Stimulated activated CD4-positive, alpha-beta T cell treated with anti-CD3 and anti-CD28 coated beads, Interleukin-12 subunit alpha, Interleukin-12 subunit beta, amount 100 ng/mL, for 24 hours (primary cell): ENCODE measurements at regions not wholly inside any gene's neighbourhood (a gene's known extent, or its start where the extent isn't known, plus 50 kb on each side); places are given as distances from the start of the nearest gene placed in this dataset.
"Not testable (repeated sequence)": the region's sequence is repeated elsewhere in the genome, so short reads cannot be mapped to it uniquely, and the experiment has no call there.

Experiments used
- DNase-seq, 2 experiments: peaks; one replicate each; pipeline ENCODE4 v3.0.0-alpha.2; 2020; ENCODE audit warnings: low read depth in 2 of 2

DNA sequence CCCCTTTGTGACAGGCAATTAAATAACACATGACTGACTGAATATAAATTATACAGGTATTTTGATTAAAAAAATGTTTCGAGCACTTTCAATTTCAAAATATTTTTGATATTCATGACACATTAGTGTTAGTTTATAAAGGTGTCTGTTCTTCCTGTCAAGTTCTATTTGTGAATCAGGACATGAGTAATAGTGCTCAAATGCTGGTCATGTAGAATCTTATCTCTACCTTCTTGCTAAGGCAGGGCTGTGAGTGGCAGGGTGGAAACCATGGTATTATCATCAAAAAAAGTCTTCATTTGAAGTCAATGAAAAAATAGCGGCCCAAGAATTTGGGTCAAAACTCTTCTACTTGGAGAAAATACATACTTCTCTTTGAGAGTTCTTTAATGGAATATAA lies 250.2 kb downstream of the DACT1 start:
- no peak for DNase-seq

DNA sequence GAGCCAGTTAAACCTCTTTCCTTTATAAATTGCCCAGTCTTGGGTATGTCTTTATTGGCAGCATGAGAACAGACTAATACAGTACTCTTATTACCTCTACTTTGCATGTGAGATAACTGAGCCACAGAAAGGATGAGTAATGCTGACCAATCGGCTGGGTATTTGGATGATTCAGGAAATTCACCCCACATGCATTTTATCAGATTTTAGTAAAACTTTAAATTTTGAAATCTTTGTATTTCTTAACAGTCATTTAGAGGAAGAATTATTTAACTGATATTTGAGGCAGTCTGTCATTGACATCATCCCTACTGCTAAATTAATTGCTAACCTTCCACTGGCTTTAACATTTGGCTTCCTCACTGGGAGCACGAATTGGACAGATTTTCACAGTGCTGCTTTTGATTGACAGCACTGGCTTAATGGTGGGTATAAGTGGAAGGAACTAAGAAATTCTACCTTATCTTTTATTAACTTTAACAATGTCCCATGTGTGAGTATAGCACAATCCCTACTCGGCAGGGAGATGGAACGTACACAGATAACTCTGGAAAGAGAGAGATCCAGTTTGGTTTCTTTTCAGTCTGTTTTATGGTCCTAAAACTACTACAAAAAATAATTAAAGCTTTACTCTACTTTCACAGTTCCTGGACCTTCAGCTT lies 261.0 kb downstream of the DACT1 start:
- DNase-seq = no peak

DNA sequence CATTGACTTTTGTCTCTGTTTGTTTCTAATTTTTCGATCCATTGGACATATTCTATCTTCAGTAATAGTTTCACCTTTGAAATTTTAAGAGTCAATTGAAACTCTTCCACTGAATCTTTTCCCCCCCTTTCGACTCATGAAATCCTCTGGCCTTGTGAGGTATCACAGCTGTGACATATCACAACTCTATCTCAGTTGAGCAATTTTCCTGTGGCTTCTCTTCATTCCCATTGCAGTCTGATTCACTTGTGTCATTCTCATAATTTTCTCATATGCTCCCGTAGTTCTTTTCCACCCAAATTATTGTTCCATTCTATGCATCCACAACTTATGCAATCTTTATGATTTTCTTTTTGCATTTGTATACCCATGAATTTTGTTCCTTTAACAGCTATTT lies 261.6 kb downstream of the DACT1 start:
- DNase-seq = no peak

DNA sequence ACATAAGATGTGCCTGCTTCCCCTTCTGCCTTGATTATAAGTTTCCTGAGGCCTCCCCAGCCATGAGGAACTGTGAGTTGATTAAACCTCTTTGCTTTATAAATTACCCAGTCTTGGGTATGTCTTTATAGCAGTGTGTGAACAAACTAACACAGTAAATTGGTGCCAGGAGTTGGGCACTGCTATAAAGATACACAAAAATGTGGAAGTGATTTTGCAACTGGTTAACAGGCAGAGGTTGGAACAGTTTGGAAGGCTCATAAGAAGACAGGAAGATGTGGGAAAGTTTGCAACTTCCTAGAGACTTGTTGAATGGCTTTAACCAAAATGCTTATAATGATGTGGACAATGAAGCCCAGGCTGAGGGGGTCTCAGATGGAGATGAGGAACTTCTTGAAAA lies 264.1 kb downstream of the DACT1 start:
- DNase-seq = no peak

DNA sequence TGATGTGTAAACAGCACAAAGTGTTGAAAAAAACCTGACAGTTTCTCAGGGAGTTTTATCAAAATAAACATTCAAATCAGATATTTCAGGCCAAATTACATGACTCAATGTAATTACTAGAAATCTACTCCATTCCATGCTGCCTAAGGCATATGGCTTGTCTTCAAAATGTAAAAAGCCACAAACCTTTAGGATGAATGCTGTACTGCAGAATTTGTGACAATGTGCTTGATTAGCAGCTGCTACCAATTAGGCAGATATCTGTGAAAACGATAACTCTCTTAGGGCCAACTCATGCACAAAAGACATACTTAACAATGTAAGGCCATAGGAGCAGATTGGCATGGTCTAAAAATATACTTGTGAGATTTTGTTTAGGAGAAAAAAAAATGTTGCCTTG lies 267.0 kb downstream of the DACT1 start:
- no peak for DNase-seq

DNA sequence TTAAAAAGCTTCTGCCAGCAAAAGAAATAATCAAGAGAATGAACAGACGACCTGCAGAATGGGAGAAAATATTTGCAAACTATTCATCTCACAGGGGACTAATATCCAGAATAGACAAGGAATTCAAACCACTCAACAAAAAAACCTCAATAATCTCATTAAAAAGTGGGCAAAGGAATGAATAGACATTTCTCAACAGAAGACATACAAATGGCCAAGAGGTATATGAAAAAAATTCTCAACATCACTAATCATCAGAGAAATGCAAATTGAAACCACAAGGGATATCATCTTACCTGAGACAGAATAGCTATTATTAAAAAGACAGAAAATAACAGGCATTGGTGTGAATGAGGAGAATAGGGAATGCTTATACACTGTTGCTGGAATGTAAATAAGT lies 270.0 kb downstream of the DACT1 start:
- DNase-seq = no peak

DNA sequence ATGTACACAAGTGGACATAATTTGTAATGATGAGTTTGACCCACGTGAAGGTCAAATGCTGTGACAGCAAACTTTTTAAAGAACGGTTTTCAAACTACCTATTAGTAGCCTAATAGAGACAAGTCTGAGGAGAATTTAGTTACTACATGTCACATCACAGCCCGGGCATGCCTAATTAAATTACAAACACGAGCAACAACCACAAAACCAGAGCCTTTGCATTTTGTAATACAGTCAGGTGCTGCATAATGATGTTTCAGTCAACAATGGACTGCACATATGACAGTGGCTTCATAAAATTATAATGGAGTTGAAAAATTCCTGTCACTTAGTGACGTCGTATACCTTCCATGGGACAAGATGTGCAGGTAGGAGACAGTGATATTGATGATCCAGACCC lies 274.5 kb downstream of the DACT1 start:
- DNase-seq = no peak

DNA sequence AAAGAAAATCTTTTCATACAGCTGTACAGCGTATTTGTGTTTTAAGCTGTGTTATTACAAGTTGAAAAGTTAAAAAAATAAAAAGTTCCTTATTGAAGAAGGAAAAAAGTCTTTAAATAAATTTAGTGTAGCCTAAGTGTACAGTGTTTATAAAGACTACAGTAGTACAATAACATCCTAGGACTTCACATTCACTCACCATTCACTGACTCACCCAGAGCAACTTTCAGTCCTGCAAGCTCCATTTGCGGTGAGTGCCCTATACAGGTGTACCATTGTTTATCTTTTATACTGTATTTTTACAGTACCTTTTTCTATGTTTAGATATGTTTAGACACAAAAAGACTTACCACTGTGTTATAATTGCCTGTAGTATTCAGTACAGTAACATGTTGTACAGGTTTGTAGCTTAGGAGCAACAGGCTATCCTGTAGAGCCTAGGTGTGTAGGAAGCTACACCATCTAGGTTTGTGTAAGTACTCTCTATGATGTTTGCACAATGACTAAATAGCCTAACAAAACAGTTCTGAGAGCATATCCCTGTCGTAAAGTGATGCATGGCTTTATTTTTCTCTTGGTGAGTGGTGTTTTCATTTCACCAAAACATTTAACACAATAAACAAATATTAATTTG lies 275.2 kb downstream of the DACT1 start:
- no peak for DNase-seq

DNA sequence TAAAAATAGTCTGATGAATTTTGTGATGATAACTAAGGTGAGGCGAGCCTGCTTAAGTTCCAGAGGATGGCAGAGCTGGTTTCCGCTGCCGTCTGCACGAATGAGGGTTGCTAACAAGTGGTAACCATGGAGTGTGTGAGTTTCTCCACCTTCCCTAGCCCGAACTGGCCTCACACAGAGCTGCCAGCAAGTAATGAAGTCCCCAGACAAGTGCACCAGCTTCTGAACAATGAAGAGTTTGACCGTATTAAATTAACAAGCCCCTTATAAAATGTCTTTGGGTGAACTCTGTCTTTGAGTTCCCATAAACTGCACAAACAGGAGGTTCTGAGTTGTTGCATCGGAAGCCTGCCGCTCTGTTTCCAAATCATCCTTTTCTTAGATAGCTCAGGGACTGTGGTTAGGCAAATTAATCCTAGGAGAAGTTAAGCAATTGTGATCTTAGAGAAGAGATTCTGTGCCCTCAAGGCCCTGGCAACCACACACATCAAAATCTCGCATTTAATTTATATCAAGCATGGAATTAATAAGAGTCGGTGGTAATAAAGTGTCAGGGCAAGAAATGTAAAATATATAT lies 274.1 kb upstream of the DAAM1 start:
- DNase-seq = no peak

DNA sequence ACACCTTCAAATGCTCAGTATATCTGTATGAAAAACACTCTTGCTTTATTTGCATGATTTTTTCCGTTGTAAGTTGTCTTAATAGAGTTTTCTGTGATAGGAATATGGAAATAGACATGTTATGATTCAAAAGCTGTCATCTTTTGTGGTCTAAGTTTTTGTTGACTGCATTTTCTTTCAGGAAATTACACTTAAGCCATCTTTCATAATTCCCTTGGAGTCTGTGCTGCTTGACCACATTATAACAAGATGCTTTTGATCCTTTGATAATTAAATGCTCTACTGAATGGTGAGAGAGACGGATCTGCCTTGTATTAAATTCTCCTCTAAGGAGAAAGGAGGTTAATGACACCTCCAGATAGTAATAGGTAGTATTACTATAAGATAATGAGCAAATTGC lies 272.8 kb upstream of the DAAM1 start:
- DNase-seq = no peak

DNA sequence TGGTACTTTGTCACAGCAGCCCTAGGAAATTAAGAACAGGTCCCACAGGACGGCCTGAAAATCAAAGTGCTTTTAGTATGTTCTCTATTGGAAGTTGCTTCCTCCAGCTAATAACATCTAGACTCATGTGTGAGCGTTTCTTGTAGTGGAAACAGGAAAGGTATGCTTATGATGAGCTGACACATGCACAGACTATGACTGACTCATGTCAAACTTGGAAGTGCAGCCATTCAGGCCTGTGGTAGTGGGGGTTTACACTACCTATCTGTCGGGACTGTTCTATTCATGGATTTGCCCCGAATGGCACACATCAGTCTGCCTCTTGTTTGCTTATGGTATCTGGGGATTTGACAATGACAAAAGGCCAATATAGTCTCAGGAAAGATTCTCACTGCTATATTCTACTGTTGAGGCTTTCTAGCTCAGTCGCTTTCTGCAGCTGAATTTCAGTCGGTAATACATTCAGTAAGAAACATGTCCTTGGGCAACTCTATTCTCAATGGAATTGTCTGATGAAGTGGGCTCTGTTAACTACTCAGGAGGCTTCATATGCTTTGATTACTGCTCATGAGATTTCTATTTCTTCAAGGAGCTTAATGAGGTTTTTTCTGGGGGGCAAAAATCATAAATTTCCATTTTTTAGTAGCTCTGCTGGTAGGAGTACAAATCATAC lies 270.3 kb upstream of the DAAM1 start:
- no peak for DNase-seq

DNA sequence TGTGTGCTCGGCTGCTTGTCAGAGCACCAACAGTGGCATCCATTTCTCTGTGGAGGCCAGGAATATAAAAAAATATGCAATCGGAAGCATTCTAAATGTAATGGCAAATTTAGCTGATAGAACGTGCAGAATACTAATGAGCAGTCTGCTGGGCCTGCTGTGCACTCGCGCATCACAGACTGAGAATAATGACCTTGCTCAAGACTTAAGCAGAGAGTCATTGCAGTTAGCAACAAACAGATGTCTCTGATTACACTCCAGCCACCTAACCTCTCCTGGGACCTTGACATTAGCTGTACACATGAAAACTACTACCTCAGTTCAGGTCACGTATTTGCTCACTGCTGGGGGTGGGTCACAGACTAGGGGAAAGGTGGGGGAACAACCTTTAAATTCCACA lies 269.2 kb upstream of the DAAM1 start:
- no peak for DNase-seq

DNA sequence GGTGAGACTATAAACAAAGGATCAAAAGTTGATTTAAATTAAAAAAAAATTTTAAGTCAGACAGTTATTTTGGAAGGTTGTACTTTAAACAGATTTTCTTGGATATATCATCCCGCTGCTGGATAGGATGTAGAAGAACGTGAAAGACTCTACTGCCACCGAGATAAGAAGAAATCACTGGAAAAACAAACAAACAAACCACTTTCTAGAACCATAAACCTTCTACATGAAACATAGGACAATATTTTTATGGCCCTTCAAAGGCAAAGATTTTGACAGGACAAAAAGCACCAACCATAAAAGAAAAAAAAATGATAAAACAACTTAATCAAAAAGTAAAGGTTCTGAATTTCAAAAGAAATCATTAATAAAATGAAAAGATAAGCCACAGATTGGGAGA lies 268.2 kb upstream of the DAAM1 start:
- no peak for DNase-seq

DNA sequence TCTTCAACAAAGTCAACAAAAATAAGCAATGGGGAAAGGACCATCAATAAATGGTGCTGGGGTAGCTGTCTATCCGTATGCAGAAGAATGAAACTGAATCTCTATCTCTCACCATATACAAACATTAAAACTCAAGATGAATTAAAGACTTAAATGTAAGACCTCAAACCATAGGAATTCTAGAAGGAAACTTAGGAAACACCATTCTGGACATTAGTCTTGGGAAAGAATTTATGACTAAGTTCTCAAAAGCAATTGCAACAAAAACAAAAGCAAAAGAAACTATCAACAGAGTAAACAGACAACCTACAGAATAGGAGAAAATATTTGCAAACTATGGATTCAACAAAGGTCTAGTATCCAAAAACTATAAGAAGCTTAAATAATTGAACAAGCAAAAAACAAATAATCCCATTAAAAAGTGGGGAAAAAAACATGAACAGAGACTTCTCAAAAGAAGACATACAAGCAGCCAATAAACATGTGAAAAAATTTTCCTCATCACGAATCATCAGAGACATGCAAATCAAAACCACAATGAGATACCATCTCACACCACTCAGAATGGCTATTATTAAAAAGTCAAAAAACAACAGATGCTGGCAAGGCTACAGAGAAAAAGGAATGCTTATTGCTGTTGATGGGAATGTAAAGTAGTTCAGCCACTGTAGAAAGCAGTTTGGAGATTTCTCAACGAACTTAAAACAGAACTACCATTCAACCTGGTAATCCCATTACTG lies 266.1 kb upstream of the DAAM1 start:
- not testable (repeated sequence) for DNase-seq

DNA sequence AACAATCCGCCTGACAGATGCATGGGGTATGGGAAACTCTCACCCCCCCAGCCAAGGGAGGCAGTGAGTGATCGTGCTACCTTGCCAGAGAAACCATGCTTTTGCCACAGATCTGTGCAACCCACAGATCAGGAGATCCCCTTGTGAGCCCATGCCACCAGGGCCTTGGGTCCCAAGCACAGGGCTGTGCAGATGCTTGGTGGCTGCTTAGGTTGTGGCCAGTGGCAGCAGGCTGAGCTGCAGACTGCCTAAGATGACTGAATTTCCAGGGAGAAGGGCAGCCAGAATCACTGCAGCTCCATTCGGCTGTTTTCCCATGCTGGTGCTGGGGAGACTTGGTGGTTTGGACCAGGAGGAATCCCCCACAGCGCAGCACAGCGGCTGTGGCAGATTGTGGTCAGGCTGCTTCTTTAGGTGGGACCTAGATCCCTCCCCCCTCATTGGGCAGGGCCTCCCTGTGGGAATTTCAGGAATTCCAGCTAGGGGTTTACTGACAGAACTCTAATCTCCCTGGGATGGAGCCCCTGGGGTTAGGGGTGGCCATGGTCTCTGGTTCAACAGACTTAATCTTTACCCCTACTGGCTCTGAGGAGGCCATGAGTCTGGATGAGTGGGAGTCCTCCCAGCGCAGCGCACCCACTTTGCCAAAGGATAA lies 264.6 kb upstream of the DAAM1 start:
- DNase-seq = no peak

DNA sequence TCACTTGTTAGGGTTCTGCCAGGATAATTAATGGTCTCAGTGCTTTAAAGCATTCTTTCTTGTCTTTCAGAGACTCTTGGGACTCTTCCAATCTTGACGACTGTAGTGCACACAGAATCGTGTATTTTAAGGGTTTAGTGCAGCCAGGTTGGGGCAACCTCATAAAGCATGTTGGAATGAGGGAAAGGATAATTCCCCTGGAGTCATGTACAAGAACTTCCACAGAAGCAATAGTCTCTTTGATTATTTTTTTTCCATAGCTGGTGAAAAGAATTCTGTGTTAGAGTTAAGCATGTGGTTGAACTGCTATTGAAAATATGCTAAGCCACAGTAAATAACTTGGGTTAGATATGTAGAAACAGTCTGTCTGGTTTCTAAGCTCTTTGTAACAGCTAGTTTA lies 246.8 kb upstream of the DAAM1 start:
- DNase-seq = no peak

DNA sequence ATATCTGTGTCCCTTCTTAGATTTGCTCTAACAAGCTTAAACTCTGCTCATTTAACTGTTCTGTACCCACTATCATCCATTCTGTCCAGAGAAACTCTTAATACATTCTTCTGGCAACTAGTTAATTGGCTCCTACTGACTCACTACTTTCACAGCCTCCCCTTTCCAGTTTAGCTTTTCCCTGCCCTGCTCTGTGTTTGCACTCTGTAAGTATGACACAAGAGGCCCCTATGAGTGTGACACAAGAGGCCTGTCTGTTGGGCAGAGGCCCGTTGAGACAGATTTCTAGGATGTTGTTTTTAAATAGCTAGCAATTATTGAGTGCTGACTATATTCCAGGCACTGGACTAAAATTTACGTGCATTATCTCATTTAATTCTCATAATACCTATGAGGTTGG lies 246.0 kb upstream of the DAAM1 start:
- no peak for DNase-seq

DNA sequence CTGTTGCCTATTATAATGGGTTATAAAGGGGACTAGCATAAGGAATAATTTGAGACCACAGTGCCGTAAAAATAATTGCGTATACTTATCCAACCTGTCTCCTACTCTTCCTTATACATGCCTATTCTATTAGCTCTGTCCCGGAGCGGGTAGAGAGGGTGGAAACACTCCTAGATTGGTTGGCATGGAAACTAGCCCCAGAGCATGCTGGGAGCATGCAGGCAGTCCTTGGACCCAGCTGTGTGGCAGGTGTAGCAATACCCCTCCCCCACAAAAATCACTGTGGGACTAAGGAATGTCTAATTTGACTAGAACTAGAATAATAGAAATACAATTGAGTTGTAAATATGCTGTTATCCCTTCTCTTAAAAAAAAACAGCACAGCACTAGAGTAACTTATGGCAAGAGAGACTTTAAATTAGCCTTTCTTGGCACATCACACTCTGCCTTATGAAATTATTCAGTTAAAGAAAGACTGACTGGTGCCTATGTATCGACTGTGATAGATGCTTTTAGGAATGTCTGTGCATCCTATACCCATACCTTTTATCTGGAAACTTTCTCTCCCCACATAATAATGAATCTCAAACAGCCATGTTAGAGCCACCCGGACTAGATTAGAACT lies 244.0 kb upstream of the DAAM1 start:
- no peak for DNase-seq

DNA sequence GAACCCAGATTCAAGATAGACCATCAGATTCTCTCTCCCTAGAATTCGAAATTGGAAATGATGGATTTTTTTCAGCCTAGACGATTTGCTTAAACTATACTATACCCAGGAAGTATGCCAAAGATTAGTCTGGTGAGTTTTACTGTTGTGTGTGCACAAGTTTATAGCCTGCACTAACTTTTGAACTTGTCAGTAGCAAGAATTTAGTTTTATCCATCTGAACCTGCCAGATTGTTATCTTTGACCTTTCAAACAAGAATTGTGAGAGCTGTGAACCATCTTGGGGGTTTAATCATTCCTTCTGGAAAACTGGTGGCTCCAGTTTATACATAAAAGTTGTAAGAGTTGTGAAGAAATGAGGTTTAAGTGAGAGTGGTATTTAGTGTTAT lies 243.5 kb upstream of the DAAM1 start:
- DNase-seq = no peak

DNA sequence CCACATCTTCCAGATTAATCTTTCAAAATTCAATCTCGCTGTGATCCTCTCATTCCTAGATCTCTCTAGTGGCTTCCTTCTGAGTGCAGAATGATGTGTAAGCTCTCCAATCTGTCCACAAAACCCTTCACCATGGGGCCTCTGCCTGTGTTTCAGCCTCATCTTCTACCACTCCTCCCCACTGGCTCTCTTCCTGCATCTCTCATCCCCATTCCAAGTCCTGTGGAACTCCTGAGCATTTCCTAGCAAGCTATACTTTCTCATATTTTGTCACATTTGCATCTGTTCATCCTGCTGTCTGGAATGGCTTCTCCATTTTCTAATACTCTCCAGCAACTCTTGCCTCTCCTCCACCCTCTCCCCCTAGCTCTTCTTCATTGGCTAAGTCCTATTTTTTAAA lies 242.0 kb upstream of the DAAM1 start:
- no peak for DNase-seq

DNA sequence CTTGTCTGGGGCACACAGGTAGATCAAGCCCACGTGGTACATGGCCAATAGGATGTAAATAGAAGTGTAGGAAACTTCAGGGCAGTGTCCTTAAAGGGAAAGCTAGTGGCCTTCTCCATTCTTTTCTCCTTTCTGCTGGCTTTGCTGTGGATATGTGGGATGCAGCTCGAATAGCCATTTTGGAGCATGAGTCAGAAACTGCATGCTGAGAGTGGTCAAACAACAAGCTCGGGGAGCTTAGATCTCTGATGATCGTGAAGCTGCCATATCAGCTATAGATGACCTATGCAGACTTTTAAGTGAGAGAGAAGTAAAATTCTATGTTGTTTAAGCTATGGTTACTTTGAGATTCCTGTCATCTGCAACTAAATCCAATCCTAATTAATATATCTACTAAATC lies 241.3 kb upstream of the DAAM1 start:
- DNase-seq = no peak
